Activated CD8-positive, alpha-beta T cell treated with anti-CD3 and anti-CD28 coated beads for 36 hours (primary cell): ENCODE measurements at regions not wholly inside any gene's neighbourhood (a gene's known extent, or its start where the extent isn't known, plus 50 kb on each side); places are given as distances from the start of the nearest gene placed in this dataset.

Experiments
- ATAC-seq: fragments of 200-7000 bp; cut with Tn5 transposase; one replicate; pipeline ENCODE4 v1.10.0; 2021; ENCODE audit warnings: mild to moderate bottlenecking, moderate library complexity
- CTCF ChIA-PET: fragments of 350-600 bp; sonication (Branson Sonifier 250); formaldehyde crosslinking; loops from one replicate; lab custom pipeline; 2021; ENCODE audit warnings: antibody characterized with exemption; lab: Charles Lee
- POLR2A ChIA-PET: fragments of 350-600 bp; sonication (Branson Sonifier 250); formaldehyde crosslinking; loops from one replicate; lab custom pipeline; 2021; ENCODE audit warnings: antibody characterized with exemption; lab: Charles Lee
- DNase-seq: peaks from one replicate; pipeline ENCODE4 v3.0.0-alpha.2; 2020
- H3K27ac Mint-ChIP-seq: one replicate; pipeline ENCODE4 v1.8.0; 2021; ENCODE audit warnings: mild to moderate bottlenecking, mixed read lengths
- H3K27me3 Mint-ChIP-seq: one replicate; pipeline ENCODE4 v1.8.0; 2021; ENCODE audit warnings: mixed read lengths
- H3K36me3 Mint-ChIP-seq: one replicate; pipeline ENCODE4 v1.8.0; 2021; ENCODE audit warnings: low read depth, mixed read lengths
- H3K4me1 Mint-ChIP-seq: one replicate; pipeline ENCODE4 v1.8.0; 2021; ENCODE audit warnings: low read depth, mixed read lengths
- H3K4me3 Mint-ChIP-seq: one replicate; pipeline ENCODE4 v1.8.0; 2021; ENCODE audit warnings: mild to moderate bottlenecking, moderate library complexity, mixed read lengths
- H3K9me3 Mint-ChIP-seq: one replicate; pipeline ENCODE4 v1.8.0; 2021; ENCODE audit warnings: mixed read lengths
- intact Hi-C: fragments of 100-400 bp; cut with micrococcal nuclease; formaldehyde crosslinking; loops from one replicate; pipeline ENCODE4 v1.10.0; 2022
- TF ChIP-seq, protein P1 (sequence below): fragments of 200-600 bp; IDR thresholded peaks from one replicate; pipeline ENCODE4 v1.8.0; 2022; ENCODE audit warnings: antibody characterized with exemption, mild to moderate bottlenecking

DNA sequence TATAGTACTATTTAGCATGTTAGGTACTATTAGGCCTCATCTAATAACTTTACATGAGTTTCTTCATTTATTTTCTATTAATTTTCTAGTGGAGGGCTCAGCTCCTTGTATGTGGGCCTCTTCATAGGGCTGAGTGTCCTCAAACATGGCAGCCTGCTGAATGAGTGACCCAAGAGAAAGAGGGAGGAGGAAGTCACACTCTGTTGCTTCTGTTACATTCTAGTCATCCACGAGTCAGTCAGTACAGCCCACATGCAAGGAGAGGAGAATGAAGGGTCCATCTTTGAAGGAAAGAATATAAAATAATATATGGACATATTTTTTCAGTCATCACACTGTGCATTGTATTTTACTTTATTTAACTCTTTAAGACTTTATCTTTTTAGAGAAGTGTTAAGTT, 66.6 kb upstream of the NR3C1 start:
- Mint-ChIP-seq H3K9me3 (no peaks in the 10 kb centered on the region), H3K27ac (no peak overlapping the region), H3K4me1 (no peaks in the 10 kb centered on the region), H3K36me3 (no peaks in the 10 kb centered on the region), H3K27me3 (peaks cover 1% of the 10 kb centered on the region), H3K4me3 (no peak overlapping the region)
- DNase-seq (no peak), ATAC-seq (no peak)
- TF ChIP-seq, protein P1, sequence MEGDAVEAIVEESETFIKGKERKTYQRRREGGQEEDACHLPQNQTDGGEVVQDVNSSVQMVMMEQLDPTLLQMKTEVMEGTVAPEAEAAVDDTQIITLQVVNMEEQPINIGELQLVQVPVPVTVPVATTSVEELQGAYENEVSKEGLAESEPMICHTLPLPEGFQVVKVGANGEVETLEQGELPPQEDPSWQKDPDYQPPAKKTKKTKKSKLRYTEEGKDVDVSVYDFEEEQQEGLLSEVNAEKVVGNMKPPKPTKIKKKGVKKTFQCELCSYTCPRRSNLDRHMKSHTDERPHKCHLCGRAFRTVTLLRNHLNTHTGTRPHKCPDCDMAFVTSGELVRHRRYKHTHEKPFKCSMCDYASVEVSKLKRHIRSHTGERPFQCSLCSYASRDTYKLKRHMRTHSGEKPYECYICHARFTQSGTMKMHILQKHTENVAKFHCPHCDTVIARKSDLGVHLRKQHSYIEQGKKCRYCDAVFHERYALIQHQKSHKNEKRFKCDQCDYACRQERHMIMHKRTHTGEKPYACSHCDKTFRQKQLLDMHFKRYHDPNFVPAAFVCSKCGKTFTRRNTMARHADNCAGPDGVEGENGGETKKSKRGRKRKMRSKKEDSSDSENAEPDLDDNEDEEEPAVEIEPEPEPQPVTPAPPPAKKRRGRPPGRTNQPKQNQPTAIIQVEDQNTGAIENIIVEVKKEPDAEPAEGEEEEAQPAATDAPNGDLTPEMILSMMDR: no peak
- ChIA-PET CTCF (no interaction called here), POLR2A (no interaction called here)
- intact Hi-C loops: no loop called here

DNA sequence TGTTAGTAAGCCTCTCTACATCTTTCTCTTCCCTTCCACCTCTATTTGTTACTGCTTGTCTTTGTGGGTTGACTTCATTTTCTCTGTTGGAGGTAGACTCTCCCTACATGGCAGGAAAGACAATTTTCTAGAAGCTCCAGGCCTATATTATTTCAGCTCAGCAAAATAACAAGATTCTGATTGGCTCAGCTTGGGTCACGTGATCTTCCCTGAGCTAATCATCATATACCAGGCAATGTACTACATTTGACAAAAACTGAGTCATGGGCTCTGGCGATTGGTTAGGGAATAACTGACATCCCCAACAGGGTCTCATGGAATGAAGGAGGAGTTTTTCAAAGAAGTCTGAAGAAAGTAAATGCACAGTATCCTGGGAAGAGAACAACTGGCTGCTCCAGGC, 65.6 kb upstream of the NR3C1 start:
- Mint-ChIP-seq H3K27me3 (peaks cover 1% of the 10 kb centered on the region), H3K36me3 (no peaks in the 10 kb centered on the region), H3K27ac (no peak overlapping the region), H3K4me3 (no peak overlapping the region), H3K9me3 (no peaks in the 10 kb centered on the region), H3K4me1 (no peaks in the 10 kb centered on the region)
- no peak for ATAC-seq
- TF ChIP-seq, protein P1: no peak
- ChIA-PET POLR2A (interaction anchor here (0.5 kb wide), 1 partner anchor 723 kb away, joined by 3 read pairs; no protein-coding TSS in a partner anchor), CTCF (no interaction called here)
- intact Hi-C loops: no loop called here
- no peak for DNase-seq

DNA sequence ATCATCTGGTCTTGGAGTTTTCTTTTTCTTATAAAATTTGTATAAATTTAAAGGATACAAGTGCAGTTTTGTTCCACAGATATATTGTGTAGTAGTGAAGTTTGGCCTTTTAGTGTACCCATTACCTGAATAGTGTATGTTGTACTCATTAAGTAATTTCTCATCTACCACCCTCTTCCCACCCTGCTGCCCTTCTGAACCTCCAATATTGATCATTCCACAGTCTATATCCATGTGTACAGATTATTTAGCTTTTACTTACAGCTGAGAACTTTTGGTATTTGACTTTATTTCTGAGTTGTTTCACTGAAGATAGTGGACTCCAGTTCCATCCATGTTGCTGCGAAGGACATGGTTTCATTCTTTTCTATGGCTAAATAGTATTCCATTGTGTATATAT, 63.1 kb upstream of the NR3C1 start:
- TF ChIP-seq, protein P1: no peak
- H3K4me3 Mint-ChIP-seq: no peak overlapping the region
- H3K27ac Mint-ChIP-seq: no peak overlapping the region
- ATAC-seq (no peak), DNase-seq (no peak)
- peaks cover 1% of the 10 kb centered on the region for H3K27me3 Mint-ChIP-seq
- H3K36me3 Mint-ChIP-seq: no peaks in the 10 kb centered on the region
- H3K4me1 Mint-ChIP-seq: no peaks in the 10 kb centered on the region
- intact Hi-C loops: no loop called here
- no peaks in the 10 kb centered on the region for H3K9me3 Mint-ChIP-seq
- ChIA-PET CTCF (no interaction called here), POLR2A (no interaction called here)

DNA sequence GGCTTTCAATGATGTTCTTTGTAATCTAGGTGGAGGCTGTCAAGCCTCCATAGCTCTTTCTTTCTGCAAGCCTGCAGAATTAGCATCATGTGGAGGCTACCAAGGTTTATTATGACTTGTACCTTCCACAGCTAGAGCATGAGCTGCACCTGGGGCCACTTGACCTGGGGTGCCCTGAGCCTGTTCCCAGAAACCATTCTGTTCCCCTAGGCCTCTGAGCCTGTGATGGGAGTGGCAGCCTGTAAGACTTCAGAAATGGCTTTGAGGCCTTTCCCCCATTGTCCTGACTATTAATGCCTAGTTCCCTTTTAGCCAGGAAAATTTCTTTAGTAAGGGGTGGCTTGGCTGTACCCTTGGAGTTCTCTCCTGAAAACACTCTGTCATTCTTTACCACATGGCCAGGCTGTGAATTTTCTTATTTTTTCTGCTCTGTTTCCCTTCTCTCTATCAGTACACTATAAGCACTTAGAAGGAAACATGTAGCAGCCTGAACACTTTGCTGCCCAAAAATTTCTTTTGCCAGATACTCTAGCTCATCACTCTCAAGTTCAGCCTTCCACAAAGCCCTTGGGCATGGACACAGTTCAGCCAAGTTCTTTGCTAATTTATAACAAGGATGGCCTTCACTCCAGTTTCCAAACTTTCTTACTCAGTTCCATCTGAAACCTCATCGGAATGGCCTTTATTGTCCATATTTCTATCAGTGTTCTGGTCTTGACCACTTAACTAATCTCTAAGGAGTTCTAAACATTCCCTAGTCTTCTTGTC, 61.4 kb upstream of the NR3C1 start:
- TF ChIP-seq, protein P1: no peak
- Mint-ChIP-seq H3K27ac (no peak overlapping the region), H3K36me3 (no peaks in the 10 kb centered on the region), H3K9me3 (no peaks in the 10 kb centered on the region), H3K4me1 (no peaks in the 10 kb centered on the region), H3K4me3 (no peak overlapping the region), H3K27me3 (peaks cover 1% of the 10 kb centered on the region)
- DNase-seq (no peak), ATAC-seq (no peak)
- CTCF ChIA-PET: no interaction called here
- POLR2A ChIA-PET: no interaction called here
- intact Hi-C loops: no loop called here

DNA sequence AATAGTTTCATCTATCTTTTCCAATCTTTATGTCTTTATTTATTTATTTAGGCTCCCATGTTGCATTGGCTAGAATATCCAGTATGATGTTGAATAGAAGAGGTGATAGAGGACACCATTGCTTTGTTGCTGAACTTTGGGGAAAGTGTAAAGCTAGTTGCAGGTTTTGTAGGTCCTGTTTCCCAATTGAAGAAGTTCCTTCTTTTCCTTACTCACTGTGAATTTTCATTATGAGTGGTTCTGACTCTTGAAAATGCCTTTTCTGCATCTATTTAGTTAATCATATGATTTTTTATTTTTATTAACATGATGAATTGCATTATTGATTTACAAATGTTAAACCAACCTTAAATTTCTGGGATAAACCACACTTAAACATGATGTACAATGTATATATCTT, 58.9 kb upstream of the NR3C1 start:
- no peak overlapping the region for H3K27ac Mint-ChIP-seq
- TF ChIP-seq, protein P1: no peak
- H3K36me3 Mint-ChIP-seq: no peaks in the 10 kb centered on the region
- H3K9me3 Mint-ChIP-seq: no peaks in the 10 kb centered on the region
- intact Hi-C loops: no loop called here
- no peaks in the 10 kb centered on the region for H3K4me1 Mint-ChIP-seq
- ATAC-seq (no peak), DNase-seq (no peak)
- H3K4me3 Mint-ChIP-seq: no peak overlapping the region
- peaks cover 1% of the 10 kb centered on the region for H3K27me3 Mint-ChIP-seq
- POLR2A ChIA-PET: no interaction called here
- CTCF ChIA-PET: no interaction called here
